A673 (cell line): ENCODE measurements at regions not wholly inside any gene's neighbourhood (a gene's known extent, or its start where the extent isn't known, plus 50 kb on each side); places are given as distances from the start of the nearest gene placed in this dataset.

Experiments used
- BruUV-seq: library from RNA; stranded (reverse); fragments of 400-500 nt; replicated peaks from 2 replicates; lab custom pipeline; 2021; lab: Mats Ljungman, UMichigan
- CTCF ChIA-PET: fragments of 300-600 bp; sonication (Branson Sonifier 250); formaldehyde crosslinking; loops from one replicate; lab custom pipeline; 2022; ENCODE audit warnings: antibody characterized with exemption; lab: Charles Lee
- POLR2A ChIA-PET: fragments of 300-600 bp; sonication (Branson Sonifier 250); formaldehyde crosslinking; loops from one replicate; lab custom pipeline; 2022; ENCODE audit warnings: antibody characterized with exemption; ENCODE audit not compliant: low non-redundant PET; lab: Charles Lee
- DNase-seq: peaks from one replicate; pipeline ENCODE4 v3.0.0-alpha.2; 2015; ENCODE audit warnings: low spot score
- H3K27ac ChIP-seq: fragments of 200-600 bp; sonication (generic); 2 replicates; pipeline ENCODE4 v1.5.1; 2016; ENCODE audit warnings: mixed run types, low read depth, mild to moderate bottlenecking, mixed read lengths, antibody characterized with exemption, low read length; ENCODE audit not compliant: poor library complexity, severe bottlenecking
- H3K27me3 ChIP-seq: fragments of 200-600 bp; sonication (generic); replicated peaks from 2 replicates; pipeline ENCODE4 v1.6.1; 2017; ENCODE audit warnings: mixed run types, low read depth, mild to moderate bottlenecking, mixed read lengths, antibody characterized with exemption, low read length; ENCODE audit not compliant: insufficient read depth, poor library complexity
- H3K36me3 ChIP-seq: fragments of 200-600 bp; sonication (generic); 2 replicates; pipeline ENCODE4 v1.6.1; 2016; ENCODE audit warnings: mixed run types, mild to moderate bottlenecking, mixed read lengths, antibody characterized with exemption, low read length; ENCODE audit not compliant: insufficient read depth, poor library complexity, severe bottlenecking
- H3K4me1 ChIP-seq: fragments of 200-600 bp; sonication (generic); 2 replicates; pipeline ENCODE4 v1.6.1; 2017; ENCODE audit warnings: mixed run types, mild to moderate bottlenecking, mixed read lengths, antibody characterized with exemption, low read length; ENCODE audit not compliant: insufficient read depth, poor library complexity, severe bottlenecking
- H3K4me3 ChIP-seq: fragments of 200-600 bp; sonication (generic); 2 replicates; pipeline ENCODE4 v1.5.1; 2016; ENCODE audit warnings: low read depth, mixed run types, mild to moderate bottlenecking, mixed read lengths, low read length; ENCODE audit not compliant: poor library complexity, severe bottlenecking
- H3K9me3 ChIP-seq: fragments of 200-600 bp; sonication (generic); 2 replicates; pipeline ENCODE4 v1.6.1; 2016; ENCODE audit warnings: mixed run types, low read depth, mild to moderate bottlenecking, mixed read lengths, antibody characterized with exemption, low read length; ENCODE audit not compliant: poor library complexity, severe bottlenecking
- CTCF ChIP-seq: fragments of 300-800, 200-600 bp; sonication (generic); conservative IDR thresholded peaks from 2 replicates; pipeline ENCODE4 v1.5.1; 2017; ENCODE audit warnings: low read depth, mild to moderate bottlenecking, antibody characterized with exemption, low read length, moderate library complexity, mixed read lengths
- EZH2 ChIP-seq: fragments of 200-600 bp; sonication (generic); IDR thresholded peaks from 2 replicates; pipeline ENCODE4 v1.6.1; 2017; ENCODE audit warnings: borderline replicate concordance, low read depth, mild to moderate bottlenecking, mixed read lengths, antibody characterized with exemption, low read length; ENCODE audit not compliant: poor library complexity, severe bottlenecking
- intact Hi-C: fragments of 100-400 bp; cut with micrococcal nuclease; formaldehyde crosslinking; loops from one replicate; pipeline ENCODE4 v1.10.0; 2022; ENCODE audit not compliant: unreplicated experiment

- Histone ChIP-seq H3K9me3 (no peaks in the 10 kb centered on the region), H3K4me3 (no peak overlapping the region), H3K4me1 (no peaks in the 10 kb centered on the region), H3K36me3 (no peaks in the 10 kb centered on the region), H3K27ac (no peak overlapping the region), H3K27me3 (peaks cover 2% of the 10 kb centered on the region)
- no TSS peak for BruUV-seq
- no peak for TF ChIP-seq CTCF
- POLR2A ChIA-PET: no interaction called here
- intact Hi-C loops: no loop called here
- CTCF ChIA-PET: no interaction called here
- no peak for DNase-seq
Measured at GRCh38 chr15:52870015-52870414, 79.9 kb upstream of the ONECUT1 start.

- H3K27me3 ChIP-seq: peaks cover 3% of the 10 kb centered on the region
- H3K9me3 ChIP-seq: no peaks in the 10 kb centered on the region
- POLR2A ChIA-PET: no interaction called here
- H3K36me3 ChIP-seq: no peaks in the 10 kb centered on the region
- CTCF ChIA-PET: no interaction called here
- intact Hi-C loops: no loop called here
- H3K4me1 ChIP-seq: no peaks in the 10 kb centered on the region
- DNase-seq: no peak
- no peak overlapping the region for H3K27ac ChIP-seq
- TF ChIP-seq CTCF (no peak), EZH2 (no peak)
- no peak overlapping the region for H3K4me3 ChIP-seq
- no TSS peak for BruUV-seq
Measured at GRCh38 chr15:52866698-52867097, 76.6 kb upstream of the ONECUT1 start.

- TF ChIP-seq CTCF: no peak
- no peak for TF ChIP-seq EZH2
- BruUV-seq: no TSS peak
- H3K27ac ChIP-seq: no peak overlapping the region
- intact Hi-C loops: no loop called here
- no peaks in the 10 kb centered on the region for H3K4me1 ChIP-seq
- no peaks in the 10 kb centered on the region for H3K9me3 ChIP-seq
- DNase-seq: no peak
- no peaks in the 10 kb centered on the region for H3K36me3 ChIP-seq
- no peak overlapping the region for H3K4me3 ChIP-seq
- CTCF ChIA-PET: no interaction called here
- POLR2A ChIA-PET: no interaction called here
- peaks cover 31% of the 10 kb centered on the region for H3K27me3 ChIP-seq
Measured at GRCh38 chr15:52862677-52863076, 72.5 kb upstream of the ONECUT1 start.
